ENCODE measurements at regions not wholly inside any gene's neighbourhood (a gene's known extent, or its start where the extent isn't known, plus 50 kb on each side); places are given as distances from the start of the nearest gene placed in this dataset.

DNA sequence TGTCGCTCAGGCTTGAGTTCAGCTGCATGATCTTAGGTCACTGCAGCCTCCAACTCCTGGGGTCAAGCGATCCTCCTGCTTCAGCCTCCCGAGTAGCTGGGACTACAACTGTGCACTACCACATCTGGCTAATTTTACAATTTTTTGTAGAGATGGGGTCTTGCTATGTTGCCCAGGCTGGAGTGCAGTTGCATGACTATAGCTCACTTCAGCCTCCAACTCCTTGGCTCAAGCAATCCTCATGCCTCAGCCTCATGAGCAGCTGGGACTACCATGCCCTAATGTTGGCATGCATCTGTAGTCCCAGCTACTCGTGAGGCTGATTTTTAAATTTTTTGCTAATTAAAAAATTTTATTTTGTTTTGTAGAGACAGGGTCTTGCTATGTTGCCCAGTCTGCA, 101.9 kb upstream of the NPTX2 start:
- DNase-seq (ENCODE audit: low read depth): no peak

- DNase-seq (ENCODE audit: low read depth): no peak
Measured at GRCh38 chr7:98514211-98515031, 102.7 kb upstream of the NPTX2 start.

- no peak for DNase-seq (ENCODE audit: low read depth)
Measured at GRCh38 chr7:98511175-98511574, 105.9 kb upstream of the NPTX2 start.

- DNase-seq (ENCODE audit: low read depth): peak; percentile 19
Measured at GRCh38 chr7:98509836-98510235, 107.2 kb upstream of the NPTX2 start.

DNA sequence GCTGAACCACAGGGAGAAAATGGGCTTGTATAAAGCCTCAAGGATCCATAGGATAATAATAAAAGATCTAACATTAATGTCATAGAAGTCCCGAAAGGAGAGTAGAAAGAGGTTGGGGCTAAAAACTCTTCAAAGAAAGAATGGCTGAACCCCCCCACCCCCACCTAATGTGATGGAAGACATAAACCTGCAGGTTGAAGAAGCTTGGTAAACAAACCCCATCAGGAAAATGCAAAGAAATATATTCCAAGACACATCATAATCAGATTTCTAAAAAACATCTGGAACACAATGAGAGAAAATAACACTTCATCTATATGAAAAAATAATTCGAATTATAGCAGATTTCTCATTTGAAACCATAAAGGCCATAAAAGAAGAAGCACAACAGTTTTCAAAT, 105.6 kb upstream of the BAIAP2L1 start:
- no peak for DNase-seq (ENCODE audit: low read depth)

DNA sequence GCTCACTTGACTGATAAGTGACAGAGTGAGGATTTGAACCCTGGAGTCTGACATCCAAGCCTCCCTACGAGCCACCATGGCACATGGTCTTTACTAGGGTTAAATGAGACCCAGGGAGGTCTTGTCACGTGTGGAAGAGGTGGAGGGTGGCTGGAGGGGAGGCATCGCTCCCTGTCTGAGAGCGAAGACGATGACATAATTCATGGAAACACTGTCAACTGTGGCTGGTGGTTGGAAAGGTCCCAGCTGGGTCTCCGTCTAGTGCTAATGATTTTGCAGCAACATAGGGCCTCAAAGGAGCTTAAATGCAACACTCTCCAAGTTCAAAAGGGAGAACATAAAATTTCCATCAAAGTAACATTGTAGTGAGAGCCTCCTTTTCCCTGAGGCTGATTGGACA, 99.9 kb upstream of the BAIAP2L1 start:
- DNase-seq (ENCODE audit: low read depth): no peak

DNA sequence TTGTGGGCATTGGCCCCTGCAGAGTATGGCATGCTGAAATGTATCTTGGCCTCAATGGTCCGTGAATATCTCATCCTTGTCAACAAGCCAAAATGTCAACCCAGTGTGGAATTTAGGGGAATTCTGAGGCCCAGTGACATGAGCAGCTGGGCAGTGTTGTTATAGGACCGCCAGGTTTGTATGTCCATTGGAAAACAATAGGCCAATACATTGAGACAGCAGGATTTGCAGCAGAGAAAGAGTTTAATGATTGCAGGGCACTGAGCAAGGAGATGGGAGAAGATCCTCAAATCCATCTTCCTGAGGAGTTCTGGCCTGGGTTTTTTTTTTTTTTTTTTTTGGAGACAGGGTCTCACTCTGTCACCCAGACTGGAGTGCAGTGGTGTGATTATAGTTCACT, 95.7 kb upstream of the BAIAP2L1 start:
- no peak for DNase-seq (ENCODE audit: low read depth)

DNA sequence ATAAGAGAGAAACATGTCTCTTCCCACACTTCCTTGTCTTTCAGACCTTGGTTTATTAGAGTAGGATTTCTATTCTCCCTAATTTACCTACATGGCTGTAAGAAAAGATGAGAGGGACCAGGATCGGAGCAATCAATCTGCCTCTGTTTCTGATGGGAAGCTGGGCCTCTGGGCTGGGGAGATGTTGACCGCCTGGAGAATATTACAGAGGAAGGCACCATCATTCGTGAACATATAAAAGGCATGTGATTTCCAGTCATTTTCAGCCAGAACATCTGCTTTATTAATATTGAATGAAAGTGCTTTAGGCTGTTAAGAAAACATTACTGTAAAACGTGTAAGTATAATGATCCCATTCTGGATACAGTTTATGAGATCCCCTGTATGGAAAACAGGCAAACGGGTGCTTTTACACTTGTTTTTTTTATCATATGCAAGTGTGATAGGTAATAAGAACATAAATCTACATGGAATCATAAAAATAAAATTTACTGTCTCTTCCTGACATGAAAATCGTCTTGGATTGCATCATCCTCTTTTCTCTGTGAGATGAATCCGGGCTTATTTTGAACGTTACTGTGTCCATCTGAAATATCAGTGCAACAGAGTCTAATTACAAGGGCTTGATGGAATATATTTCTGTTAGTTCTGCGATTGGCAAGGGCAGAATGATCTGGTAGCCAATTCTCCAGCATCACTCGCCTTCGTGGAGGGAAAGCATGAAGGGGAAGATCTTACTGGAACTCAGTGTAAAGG, 94.5 kb upstream of the BAIAP2L1 start:
- DNase-seq (ENCODE audit: low read depth): no peak

DNA sequence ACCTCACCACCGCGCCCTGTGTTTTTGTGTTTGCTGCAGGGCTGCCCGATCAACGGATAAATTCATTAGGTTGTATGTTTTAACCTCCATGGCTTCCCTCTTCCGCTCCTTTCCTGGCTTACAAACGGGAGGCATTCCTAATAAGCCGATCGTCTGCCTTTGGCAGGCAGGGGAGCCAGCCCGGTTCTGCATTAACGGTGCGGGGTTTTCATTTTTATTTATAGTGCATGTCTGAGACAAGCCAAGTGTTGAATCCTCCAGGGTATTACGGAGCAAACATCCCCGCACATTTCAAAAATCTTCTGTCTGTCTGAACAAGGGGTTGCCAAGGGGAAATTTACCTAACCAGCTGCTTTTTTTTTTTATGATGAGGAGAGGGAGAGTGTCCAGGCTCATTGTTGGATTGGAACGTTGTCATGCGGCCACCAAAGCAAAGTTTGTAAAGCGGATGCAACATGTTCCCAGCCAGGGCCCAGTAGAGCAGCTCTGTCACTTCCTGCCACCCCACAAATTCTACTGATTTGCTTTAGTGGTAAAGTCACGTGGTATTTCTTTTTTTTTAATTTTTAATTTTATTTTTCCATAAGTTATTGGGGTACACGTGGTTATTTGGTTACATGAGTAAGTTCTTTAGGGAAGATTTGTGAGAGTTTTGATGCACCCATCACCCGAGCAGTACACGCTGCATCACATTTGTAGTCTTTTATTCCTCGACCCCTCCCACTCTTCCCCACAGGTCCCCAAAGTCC, 92.3 kb upstream of the BAIAP2L1 start:
- DNase-seq (ENCODE audit: low read depth): no peak

DNA sequence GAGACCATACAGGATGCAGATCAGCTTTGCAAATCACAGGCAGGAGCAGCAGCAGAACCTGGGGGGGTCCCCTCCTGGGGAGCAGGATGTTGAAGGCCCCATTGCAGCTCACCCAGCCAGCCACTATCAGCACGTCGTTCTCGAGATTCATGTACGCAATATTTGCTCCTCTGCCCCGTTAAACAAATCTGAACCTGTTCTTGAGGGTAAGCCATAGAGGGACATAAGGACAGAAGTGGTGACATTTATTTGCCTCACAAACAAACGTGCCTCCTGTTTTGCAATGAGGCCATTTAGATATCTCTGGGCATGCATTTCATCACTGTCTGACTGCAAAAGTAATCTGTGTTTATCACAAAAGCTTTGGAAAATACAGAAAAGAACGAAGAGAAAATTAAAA, 87.3 kb upstream of the BAIAP2L1 start:
- DNase-seq (ENCODE audit: low read depth): no peak

GRCh38 chr7:98483964-98484545, 83.2 kb upstream of the BAIAP2L1 start:
- no peak for DNase-seq (ENCODE audit: low read depth)

DNA sequence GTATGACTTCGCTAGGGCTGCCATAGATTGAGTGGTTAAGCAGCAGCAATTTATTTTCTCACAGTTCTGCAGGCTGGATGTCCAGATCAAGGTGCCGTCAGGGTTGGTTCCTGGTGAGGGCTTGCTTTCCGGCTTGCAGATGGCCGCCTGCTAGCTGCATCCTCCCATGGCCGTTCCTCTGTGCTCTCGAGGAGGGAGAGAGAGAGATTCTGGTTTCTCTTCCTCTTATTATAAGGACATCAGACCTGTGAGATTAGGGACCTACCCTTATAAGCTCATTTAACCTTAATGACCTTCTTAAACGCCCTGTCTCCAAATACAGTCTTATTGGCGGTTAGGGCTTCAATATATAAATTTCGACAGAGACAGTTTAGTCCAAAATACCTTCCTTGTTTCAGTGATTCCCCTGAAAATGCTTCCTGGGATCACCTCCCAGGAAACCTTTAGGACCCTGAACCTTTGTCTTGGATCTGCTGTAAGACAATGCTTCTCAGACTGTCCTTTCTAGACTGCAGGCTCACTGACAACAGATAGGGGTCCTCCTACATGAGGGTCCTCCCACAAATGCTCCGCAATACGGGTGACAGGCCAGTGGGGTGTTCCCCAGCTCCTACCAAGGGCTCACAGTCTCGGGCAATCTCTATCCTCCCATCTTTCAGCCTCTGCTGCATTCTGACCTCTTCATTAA, 82.5 kb upstream of the BAIAP2L1 start:
- no peak for DNase-seq (ENCODE audit: low read depth)

GRCh38 chr7:98479318-98479717, 78.4 kb upstream of the BAIAP2L1 start:
- no peak for DNase-seq (ENCODE audit: low read depth)

DNA sequence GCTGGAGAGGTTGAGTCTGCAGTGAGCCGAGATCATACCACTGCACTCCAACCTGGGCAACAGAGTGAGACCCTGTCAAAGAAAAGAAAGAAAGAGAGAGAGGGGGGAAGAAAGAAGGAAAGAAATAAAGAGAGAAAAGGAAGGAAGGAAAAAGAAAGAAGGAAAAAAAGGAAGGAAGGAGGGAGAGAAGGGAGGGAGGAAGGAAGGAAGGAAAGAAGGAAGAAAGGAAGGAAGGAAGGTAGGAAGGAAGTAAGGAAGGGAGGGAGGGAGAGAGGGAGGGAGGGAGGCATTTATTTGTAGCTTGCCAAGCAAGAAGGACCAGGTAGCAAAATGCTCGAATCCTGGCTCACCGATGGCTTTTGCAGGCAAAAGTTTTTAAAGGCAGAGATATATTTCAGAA, 74.5 kb upstream of the BAIAP2L1 start:
- no peak for DNase-seq (ENCODE audit: low read depth)

DNA sequence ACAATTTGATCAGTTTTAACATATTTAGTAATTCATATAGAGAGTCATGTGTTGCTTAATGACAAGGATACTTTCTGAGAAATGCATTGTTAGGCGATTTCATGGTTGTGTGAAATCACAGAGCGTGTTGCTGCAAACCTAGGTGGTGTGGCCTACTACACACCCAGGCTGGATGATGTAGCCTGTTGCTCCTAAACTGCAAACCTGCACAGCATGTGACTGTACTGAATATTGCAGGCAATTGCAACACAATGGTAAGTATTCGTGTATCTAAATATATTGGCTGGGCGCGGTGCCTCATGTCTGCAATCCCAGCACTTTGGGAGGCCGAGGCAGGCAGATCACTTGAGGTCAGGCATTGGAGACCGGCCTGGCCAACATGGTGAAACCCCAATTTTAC, 73.7 kb upstream of the BAIAP2L1 start:
- DNase-seq (ENCODE audit: low read depth): no peak

- DNase-seq (ENCODE audit: low read depth): no peak
Measured at GRCh38 chr7:98472521-98472954, 71.6 kb upstream of the BAIAP2L1 start.

- no peak for DNase-seq (ENCODE audit: low read depth)
Measured at GRCh38 chr7:98470485-98471240, 69.8 kb upstream of the BAIAP2L1 start.

GRCh38 chr7:98469088-98469487, 68.2 kb upstream of the BAIAP2L1 start:
- DNase-seq (ENCODE audit: low read depth): no peak

- no peak for DNase-seq (ENCODE audit: low read depth)
Measured at GRCh38 chr7:98467570-98468312, 66.9 kb upstream of the BAIAP2L1 start.

GRCh38 chr7:98465022-98465421, 64.1 kb upstream of the BAIAP2L1 start:
- no peak for DNase-seq (ENCODE audit: low read depth)
